ENCODE measurements at regions not wholly inside any gene's neighbourhood (a gene's known extent, or its start where the extent isn't known, plus 50 kb on each side); places are given as distances from the start of the nearest gene placed in this dataset.

GRCh38 chr3:107315141-107315540 lies 62.1 kb upstream of the CCDC54 start:
- no peak for DNase-seq

- DNase-seq: no peak
Observed at GRCh38 chr3:107323723-107324122, 53.5 kb upstream of the CCDC54 start.

GRCh38 chr3:107325446-107325845 lies 51.8 kb upstream of the CCDC54 start:
- DNase-seq: no peak
